SK-N-SH (cell line): ENCODE measurements at regions not wholly inside any gene's neighbourhood (a gene's known extent, or its start where the extent isn't known, plus 50 kb on each side); places are given as distances from the start of the nearest gene placed in this dataset.

Source experiments
- CTCF ChIA-PET: fragments of 300-600, 350-600 bp; formaldehyde crosslinking; extraction: SDS; loops from one replicate; lab custom pipeline; 2021; lab: Yijun Ruan, JAX
- POLR2A ChIA-PET: fragments of 350-600 bp; sonication (Branson Sonifier 250); formaldehyde crosslinking; extraction: SDS; loops from one replicate; lab custom pipeline; 2020; ENCODE audit warnings: antibody characterized with exemption, inconsistent platforms; lab: Yijun Ruan, JAX
- DNase-seq: peaks from one replicate; pipeline ENCODE4 v3.0.0; 2012
- H2AFZ ChIP-seq: fragments of 200-600 bp; sonication (generic); 2 replicates; pipeline ENCODE4 v1.8.1; 2016; ENCODE audit warnings: antibody characterized with exemption, mild to moderate bottlenecking, low read depth
- H3F3A ChIP-seq: fragments of 200-600 bp; sonication (generic); replicated peaks from 2 replicates; pipeline ENCODE3; 2016; ENCODE audit warnings: antibody characterized with exemption, mild to moderate bottlenecking; ENCODE audit not compliant: insufficient read depth
- H3K27ac ChIP-seq, 2 experiments: fragments of 200-500 bp in 1 of 2; fragments of 200-600 bp in 1 of 2; sonication (Bioruptor generic) in 1 of 2; sonication (generic), shearing (Covaris generic) in 1 of 2; 2 replicates each; pipeline versions ENCODE4 v1.5.1 to v1.6.1; 2014 to 2016; ENCODE audit warnings: low read depth in 2 of 2, inconsistent platforms in 1 of 2, low read length in 1 of 2, mild to moderate bottlenecking in 1 of 2, mixed read lengths in 1 of 2
- H3K27me3 ChIP-seq: fragments of 200-600 bp; sonication (generic), shearing (Covaris generic); 2 replicates; pipeline ENCODE4 v1.6.1; 2016; ENCODE audit warnings: mixed run types; ENCODE audit not compliant: insufficient read depth
- H3K36me3 ChIP-seq, 2 experiments: fragments of 200-500 bp in 1 of 2; fragments of 200-600 bp in 1 of 2; sonication (Bioruptor generic) in 1 of 2; sonication (generic) in 1 of 2; replicated peaks in 1 of 2; 2 replicates each; pipeline versions ENCODE3 to v1.5.1; 2014 to 2016; ENCODE audit warnings: low read length in 1 of 2, mild to moderate bottlenecking in 1 of 2; ENCODE audit not compliant: insufficient read depth in 2 of 2, control insufficient read depth in 1 of 2
- H3K4me1 ChIP-seq, 2 experiments: fragments of 200-500 bp in 1 of 2; fragments of 200-600 bp in 1 of 2; sonication (Bioruptor generic) in 1 of 2; sonication (generic), shearing (Covaris generic) in 1 of 2; 2 replicates each; pipeline versions ENCODE4 v1.5.1 to v1.6.1; 2014 to 2016; ENCODE audit warnings: low read depth in 1 of 2, low read length in 1 of 2, mixed run types in 1 of 2; ENCODE audit not compliant: insufficient read depth in 2 of 2, control insufficient read depth in 1 of 2
- H3K4me2 ChIP-seq: fragments of 200-600 bp; sonication (generic), shearing (Covaris generic); 2 replicates; pipeline ENCODE4 v1.6.1; 2017; ENCODE audit warnings: mixed run types
- H3K4me3 ChIP-seq, 2 experiments: fragments of 200-500 bp in 1 of 2; fragments of 200-600 bp in 1 of 2; sonication (Bioruptor generic) in 1 of 2; sonication (generic), shearing (Covaris generic) in 1 of 2; 2 replicates each; pipeline versions ENCODE4 v1.5.1 to v1.8.1; 2014 to 2016; ENCODE audit warnings: low read depth in 2 of 2, inconsistent platforms in 1 of 2, low read length in 1 of 2, mild to moderate bottlenecking in 1 of 2, mixed read lengths in 1 of 2, moderate library complexity in 1 of 2
- H3K79me2 ChIP-seq: fragments of 200-600 bp; sonication (generic); 2 replicates; pipeline ENCODE4 v1.8.1; 2017; ENCODE audit warnings: mild to moderate bottlenecking; ENCODE audit not compliant: insufficient read depth
- H3K9ac ChIP-seq: fragments of 200-600 bp; sonication (generic); 2 replicates; pipeline ENCODE4 v1.6.1; 2017; ENCODE audit warnings: mixed run types
- H3K9me2 ChIP-seq: fragments of 200-600 bp; sonication (generic); 2 replicates; pipeline ENCODE4 v1.6.1; 2017; ENCODE audit warnings: mixed run types
- H3K9me3 ChIP-seq: fragments of 200-600 bp; sonication (generic); 2 replicates; pipeline ENCODE4 v1.6.1; 2017; ENCODE audit warnings: mixed run types, mild to moderate bottlenecking, moderate library complexity
- H4K20me1 ChIP-seq: fragments of 200-600 bp; sonication (generic); 2 replicates; pipeline ENCODE4 v1.6.1; 2017; ENCODE audit warnings: mild to moderate bottlenecking, mixed run types; ENCODE audit not compliant: insufficient read depth
- FOXM1 ChIP-seq: IDR thresholded peaks from 2 replicates; pipeline ENCODE4 v1.4.0; 2012; ENCODE audit warnings: low read depth, mild to moderate bottlenecking
- IRF3 ChIP-seq: fragments of 150-350 bp; IDR thresholded peaks from 2 replicates; pipeline ENCODE4 v1.6.1; 2016; ENCODE audit warnings: mild to moderate bottlenecking, low read depth, low read length
- MXI1 ChIP-seq: IDR thresholded peaks from 2 replicates; pipeline ENCODE4 v1.6.1; 2012; ENCODE audit warnings: mild to moderate bottlenecking, low read depth, low read length, improper control_type of control experiment
- NFIC ChIP-seq: IDR thresholded peaks from 2 replicates; pipeline ENCODE4 v1.4.0; 2012; ENCODE audit warnings: borderline replicate concordance
- PBX3 ChIP-seq: IDR thresholded peaks from 2 replicates; pipeline ENCODE4; 2012
- REST ChIP-seq: IDR thresholded peaks from 2 replicates; pipeline ENCODE4 v1.6.1; 2012; ENCODE audit warnings: mild to moderate bottlenecking, low read depth, low read length, moderate library complexity
- RXRA ChIP-seq: IDR thresholded peaks from 2 replicates; pipeline ENCODE4 v1.4.0; 2012; ENCODE audit warnings: low read depth, mild to moderate bottlenecking, borderline replicate concordance
- SIN3A ChIP-seq: IDR thresholded peaks from 2 replicates; pipeline ENCODE4 v1.6.1; 2012; ENCODE audit warnings: low read depth, mild to moderate bottlenecking, low read length, moderate library complexity, borderline replicate concordance
- TAF1 ChIP-seq: IDR thresholded peaks from 2 replicates; pipeline ENCODE4 v1.6.1; 2012; ENCODE audit warnings: low read depth, mild to moderate bottlenecking, low read length, moderate library complexity, borderline replicate concordance
- TCF12 ChIP-seq: IDR thresholded peaks from 2 replicates; pipeline ENCODE4 v1.4.0; 2012
- YY1 ChIP-seq: IDR thresholded peaks from 2 replicates; pipeline ENCODE4 v1.4.0; 2012; ENCODE audit warnings: low read depth, mild to moderate bottlenecking
- ZBTB33 ChIP-seq: IDR thresholded peaks from 2 replicates; pipeline ENCODE4 v1.4.0; 2012; ENCODE audit warnings: low read depth, borderline replicate concordance
- WGBS: methylation state at CpG from one replicate; pipeline ENCODE4 v1.1.6; 2017; ENCODE audit warnings: low lambda C conversion rate; 5-methylcytosine and 5-hydroxymethylcytosine counted together

- no peaks in the 10 kb centered on the region for H3K27me3 ChIP-seq
- 61% methylated on average over 3 of the region's 3 CpGs for WGBS
- POLR2A ChIA-PET = no interaction called here
These were observed 190.9 kb downstream of the BTG1 start for GRCh38 chr12:91954747-91955146.

More at GRCh38 chr12:91954747-91955146, 190.9 kb downstream of the BTG1 start:
- Histone ChIP-seq H3K9ac (no peak overlapping the region), H3K36me3 (no peaks in the 10 kb centered on the region), H3F3A (no peaks in the 10 kb centered on the region), H4K20me1 (no peaks in the 10 kb centered on the region), H3K9me2 (no peaks in the 10 kb centered on the region), H3K4me1 (no peaks in the 10 kb centered on the region; a peak in 1 of 4 replicates), H3K9me3 (no peaks in the 10 kb centered on the region), H3K79me2 (no peaks in the 10 kb centered on the region), H2AFZ (no peak overlapping the region), H3K27ac (no peak overlapping the region), H3K4me3 (no peak overlapping the region), H3K4me2 (no peak overlapping the region)
- no peak for DNase-seq
- CTCF ChIA-PET = no interaction called here
- no peak for TF ChIP-seq ZBTB33
- no peak for TF ChIP-seq TAF1
- no peak for TF ChIP-seq YY1
- TF ChIP-seq TCF12 = no peak
- no peak for TF ChIP-seq IRF3
- TF ChIP-seq NFIC = no peak
- TF ChIP-seq REST = no peak
- TF ChIP-seq FOXM1 = no peak
- no peak for TF ChIP-seq RXRA
- TF ChIP-seq PBX3 = no peak
- TF ChIP-seq SIN3A = no peak
- TF ChIP-seq MXI1 = no peak
